Activated CD8-positive, alpha-beta T cell treated with anti-CD3 and anti-CD28 coated beads for 36 hours (primary cell): ENCODE measurements at regions not wholly inside any gene's neighbourhood (a gene's known extent, or its start where the extent isn't known, plus 50 kb on each side); places are given as distances from the start of the nearest gene placed in this dataset.

ENCODE experiments used
- ATAC-seq: fragments of 200-7000 bp; cut with Tn5 transposase; one replicate; pipeline ENCODE4 v1.10.0; 2021; ENCODE audit warnings: mild to moderate bottlenecking, moderate library complexity
- CTCF ChIA-PET: fragments of 350-600 bp; sonication (Branson Sonifier 250); formaldehyde crosslinking; loops from one replicate; lab custom pipeline; 2021; ENCODE audit warnings: antibody characterized with exemption; lab: Charles Lee
- POLR2A ChIA-PET: fragments of 350-600 bp; sonication (Branson Sonifier 250); formaldehyde crosslinking; loops from one replicate; lab custom pipeline; 2021; ENCODE audit warnings: antibody characterized with exemption; lab: Charles Lee
- DNase-seq: peaks from one replicate; pipeline ENCODE4 v3.0.0-alpha.2; 2020
- H3K27ac Mint-ChIP-seq: one replicate; pipeline ENCODE4 v1.8.0; 2021; ENCODE audit warnings: mild to moderate bottlenecking, mixed read lengths
- H3K27me3 Mint-ChIP-seq: one replicate; pipeline ENCODE4 v1.8.0; 2021; ENCODE audit warnings: mixed read lengths
- H3K36me3 Mint-ChIP-seq: one replicate; pipeline ENCODE4 v1.8.0; 2021; ENCODE audit warnings: low read depth, mixed read lengths
- H3K4me1 Mint-ChIP-seq: one replicate; pipeline ENCODE4 v1.8.0; 2021; ENCODE audit warnings: low read depth, mixed read lengths
- H3K4me3 Mint-ChIP-seq: one replicate; pipeline ENCODE4 v1.8.0; 2021; ENCODE audit warnings: mild to moderate bottlenecking, moderate library complexity, mixed read lengths
- H3K9me3 Mint-ChIP-seq: one replicate; pipeline ENCODE4 v1.8.0; 2021; ENCODE audit warnings: mixed read lengths
- CTCF ChIP-seq: fragments of 200-600 bp; IDR thresholded peaks from one replicate; pipeline ENCODE4 v1.8.0; 2022; ENCODE audit warnings: antibody characterized with exemption, mild to moderate bottlenecking
- intact Hi-C: fragments of 100-400 bp; cut with micrococcal nuclease; formaldehyde crosslinking; loops from one replicate; pipeline ENCODE4 v1.10.0; 2022

- no peaks in the 10 kb centered on the region for H3K27me3 Mint-ChIP-seq
- ATAC-seq (no peak), DNase-seq (no peak)
- H3K4me3 Mint-ChIP-seq: no peak overlapping the region
- no peak overlapping the region for H3K27ac Mint-ChIP-seq
- no peaks in the 10 kb centered on the region for H3K9me3 Mint-ChIP-seq
- CTCF ChIA-PET: interaction anchor here (1.4 kb wide), 1 partner anchor 9 kb away, joined by 3 read pairs; no protein-coding TSS in a partner anchor
- POLR2A ChIA-PET: no interaction called here
- intact Hi-C loops: no loop called here
- peaks cover 7% of the 10 kb centered on the region for H3K4me1 Mint-ChIP-seq
- no peak for TF ChIP-seq CTCF
- no peaks in the 10 kb centered on the region for H3K36me3 Mint-ChIP-seq
Observed at GRCh38 chr4:78695910-78696309, 80.2 kb upstream of the BMP2K start.

- H3K9me3 Mint-ChIP-seq: peaks cover 14% of the 10 kb centered on the region
- no peaks in the 10 kb centered on the region for H3K4me1 Mint-ChIP-seq
- DNase-seq (no peak), ATAC-seq (no peak)
- POLR2A ChIA-PET: no interaction called here
- peaks cover 3% of the 10 kb centered on the region for H3K36me3 Mint-ChIP-seq
- no peaks in the 10 kb centered on the region for H3K27me3 Mint-ChIP-seq
- CTCF ChIA-PET: interaction anchor here (0.7 kb wide), 1 partner anchor 46 kb away, joined by 3 read pairs; no protein-coding TSS in a partner anchor
- intact Hi-C loops: no loop called here
- no peak overlapping the region for H3K27ac Mint-ChIP-seq
- no peak for TF ChIP-seq CTCF
- H3K4me3 Mint-ChIP-seq: no peak overlapping the region
Observed at GRCh38 chr4:78703079-78703478, 73.1 kb upstream of the BMP2K start.

GRCh38 chr4:78704317-78704716, 71.8 kb upstream of the BMP2K start:
- ATAC-seq: no peak
- POLR2A ChIA-PET: no interaction called here
- no peaks in the 10 kb centered on the region for H3K4me1 Mint-ChIP-seq
- H3K27ac Mint-ChIP-seq: no peak overlapping the region
- intact Hi-C loops: no loop called here
- no peak for DNase-seq
- no peak for TF ChIP-seq CTCF
- H3K4me3 Mint-ChIP-seq: no peak overlapping the region
- CTCF ChIA-PET: interaction anchor here (0.9 kb wide), 1 partner anchor 9 kb away, joined by 3 read pairs; no protein-coding TSS in a partner anchor
- H3K9me3 Mint-ChIP-seq: peaks cover 14% of the 10 kb centered on the region
- H3K27me3 Mint-ChIP-seq: no peaks in the 10 kb centered on the region
- peaks cover 3% of the 10 kb centered on the region for H3K36me3 Mint-ChIP-seq

- CTCF ChIA-PET: interaction anchor here (0.9 kb wide), 1 partner anchor 10 kb away, joined by 3 read pairs; no protein-coding TSS in a partner anchor
- no peak for DNase-seq
- Mint-ChIP-seq H3K36me3 (peaks cover 3% of the 10 kb centered on the region), H3K4me1 (no peaks in the 10 kb centered on the region), H3K27me3 (no peaks in the 10 kb centered on the region), H3K4me3 (no peak overlapping the region), H3K9me3 (peaks cover 14% of the 10 kb centered on the region), H3K27ac (no peak overlapping the region)
- no peak for ATAC-seq
- POLR2A ChIA-PET: no interaction called here
- intact Hi-C loops: no loop called here
- no peak for TF ChIP-seq CTCF
Observed at GRCh38 chr4:78704981-78705683, 71.0 kb upstream of the BMP2K start.

- POLR2A ChIA-PET: no interaction called here
- Mint-ChIP-seq H3K9me3 (peaks cover 14% of the 10 kb centered on the region), H3K27ac (no peak overlapping the region), H3K27me3 (no peaks in the 10 kb centered on the region), H3K4me1 (no peaks in the 10 kb centered on the region), H3K36me3 (peaks cover 3% of the 10 kb centered on the region), H3K4me3 (no peak overlapping the region)
- intact Hi-C loops: no loop called here
- TF ChIP-seq CTCF: no peak
- DNase-seq: no peak
- no peak for ATAC-seq
- CTCF ChIA-PET: interaction anchor here (0.8 kb wide), 1 partner anchor 23 kb away, joined by 3 read pairs; no protein-coding TSS in a partner anchor
Observed at GRCh38 chr4:78706302-78706701, 69.8 kb upstream of the BMP2K start.
